Smooth muscle cell (in vitro differentiated cells): ENCODE measurements at regions not wholly inside any gene's neighbourhood (a gene's known extent, or its start where the extent isn't known, plus 50 kb on each side); places are given as distances from the start of the nearest gene placed in this dataset.

ENCODE experiments used
- DNase-seq: peaks from one replicate; lab custom pipeline; 2025; ENCODE audit not compliant: unreplicated experiment; lab: John Stamatoyannopoulos, UW
- H2AFZ ChIP-seq: fragments of 200-600 bp; sonication (generic); 2 replicates; pipeline ENCODE4 v1.6.0; 2016; ENCODE audit warnings: antibody characterized with exemption, low read depth, mild to moderate bottlenecking
- H3F3A ChIP-seq: fragments of 200-600 bp; sonication (generic); 2 replicates; pipeline ENCODE4 v1.6.0; 2017; ENCODE audit warnings: antibody characterized with exemption, low read depth
- H3K27ac ChIP-seq: fragments of 200-600 bp; sonication (generic); 2 replicates; pipeline ENCODE4 v1.5.1; 2016; ENCODE audit warnings: low read depth, mild to moderate bottlenecking
- H3K27me3 ChIP-seq: fragments of 200-600 bp; sonication (generic); 2 replicates; pipeline ENCODE4 v1.6.1; 2016; ENCODE audit warnings: low read depth, mild to moderate bottlenecking
- H3K36me3 ChIP-seq: fragments of 200-600 bp; sonication (generic); 2 replicates; pipeline ENCODE4 v1.5.1; 2016; ENCODE audit warnings: low read depth
- H3K4me1 ChIP-seq: fragments of 200-600 bp; sonication (generic); 2 replicates; pipeline ENCODE4 v1.5.1; 2016; ENCODE audit warnings: low read depth
- H3K4me2 ChIP-seq: fragments of 200-600 bp; sonication (generic); 2 replicates; pipeline ENCODE4 v1.6.0; 2016; ENCODE audit warnings: mild to moderate bottlenecking
- H3K4me3 ChIP-seq: fragments of 200-600 bp; sonication (generic); 2 replicates; pipeline ENCODE4 v1.5.1; 2016; ENCODE audit warnings: mild to moderate bottlenecking
- H3K79me2 ChIP-seq: fragments of 200-600 bp; sonication (generic); 2 replicates; pipeline ENCODE4 v1.6.0; 2016; ENCODE audit warnings: low read depth, mild to moderate bottlenecking
- H3K9ac ChIP-seq: fragments of 200-600 bp; sonication (generic); 2 replicates; pipeline ENCODE4 v1.6.0; 2016; ENCODE audit warnings: low read depth
- H3K9me3 ChIP-seq: fragments of 200-600 bp; sonication (generic); replicated peaks from 2 replicates; pipeline ENCODE4 v1.5.1; 2016; ENCODE audit warnings: low read depth
- H4K20me1 ChIP-seq: fragments of 200-600 bp; sonication (generic); 2 replicates; pipeline ENCODE4 v1.6.0; 2016; ENCODE audit warnings: low read depth
- CTCF ChIP-seq: fragments of 200-600 bp; sonication (generic); IDR thresholded peaks from 2 replicates; pipeline ENCODE4 v1.5.1; 2017; ENCODE audit warnings: borderline replicate concordance, mild to moderate bottlenecking, antibody characterized with exemption; ENCODE audit not compliant: insufficient read depth, poor library complexity, severe bottlenecking
- WGBS: methylation state at CpG from one replicate; pipeline ENCODE4 v1.1.7; 2016; ENCODE audit warnings: low lambda C conversion rate; 5-methylcytosine and 5-hydroxymethylcytosine counted together

GRCh38 chr1:162922201-162922600, 61.2 kb upstream of the CCDC190 start:
- no peaks in the 10 kb centered on the region for H3K27me3 ChIP-seq
- no peaks in the 10 kb centered on the region for H3K79me2 ChIP-seq
- H4K20me1 ChIP-seq: no peaks in the 10 kb centered on the region
- no peak overlapping the region for H3K27ac ChIP-seq
- H3K4me3 ChIP-seq: no peak overlapping the region
- peaks cover 5% of the 10 kb centered on the region for H3K4me1 ChIP-seq
- TF ChIP-seq CTCF: no peak
- DNase-seq: no peak
- H3F3A ChIP-seq: peaks cover 16% of the 10 kb centered on the region
- H3K36me3 ChIP-seq: no peaks in the 10 kb centered on the region
- H3K9ac ChIP-seq: no peak overlapping the region
- no peaks in the 10 kb centered on the region for H3K9me3 ChIP-seq
- 75% methylated on average over 2 of the region's 2 CpGs for WGBS
- no peak overlapping the region for H2AFZ ChIP-seq
- no peak overlapping the region for H3K4me2 ChIP-seq

GRCh38 chr1:162921311-162921710, 60.3 kb upstream of the CCDC190 start:
- H3K79me2 ChIP-seq: no peaks in the 10 kb centered on the region
- H3K36me3 ChIP-seq: no peaks in the 10 kb centered on the region
- H4K20me1 ChIP-seq: no peaks in the 10 kb centered on the region
- H3K27ac ChIP-seq: no peak overlapping the region
- DNase-seq: no peak
- no peaks in the 10 kb centered on the region for H3K9me3 ChIP-seq
- no peak overlapping the region for H3K9ac ChIP-seq
- no peak overlapping the region for H2AFZ ChIP-seq
- peaks cover 5% of the 10 kb centered on the region for H3K4me1 ChIP-seq
- H3F3A ChIP-seq: peaks cover 21% of the 10 kb centered on the region
- H3K4me3 ChIP-seq: no peak overlapping the region
- TF ChIP-seq CTCF: no peak
- H3K27me3 ChIP-seq: no peaks in the 10 kb centered on the region
- 94% methylated on average over 3 of the region's 3 CpGs for WGBS
- H3K4me2 ChIP-seq: no peak overlapping the region

- Histone ChIP-seq H3K4me3 (no peak overlapping the region), H3K9ac (no peak overlapping the region), H3K27me3 (no peaks in the 10 kb centered on the region), H3F3A (peaks cover 21% of the 10 kb centered on the region), H4K20me1 (no peaks in the 10 kb centered on the region), H3K79me2 (no peaks in the 10 kb centered on the region), H3K27ac (no peak overlapping the region), H3K4me1 (peaks cover 5% of the 10 kb centered on the region), H3K9me3 (no peaks in the 10 kb centered on the region), H2AFZ (peak overlapping the region; percentile 82), H3K36me3 (no peaks in the 10 kb centered on the region), H3K4me2 (peak overlapping the region; percentile 57)
- no peak for DNase-seq
- no peak for TF ChIP-seq CTCF
- WGBS: 71% methylated on average over 6 of the region's 6 CpGs
Observed at GRCh38 chr1:162919034-162919433, 58.1 kb upstream of the CCDC190 start.

- no peak overlapping the region for H3K4me3 ChIP-seq
- H3K79me2 ChIP-seq: no peaks in the 10 kb centered on the region
- no peak for DNase-seq
- 12% methylated on average over 8 of the region's 8 CpGs for WGBS
- peaks cover 5% of the 10 kb centered on the region for H3K4me1 ChIP-seq
- H3K27me3 ChIP-seq: no peaks in the 10 kb centered on the region
- H3K9me3 ChIP-seq: no peaks in the 10 kb centered on the region
- H3K36me3 ChIP-seq: no peaks in the 10 kb centered on the region
- peak overlapping the region; percentile 57 for H3K4me2 ChIP-seq
- peaks cover 21% of the 10 kb centered on the region for H3F3A ChIP-seq
- H2AFZ ChIP-seq: peak overlapping the region; percentile 82
- H3K27ac ChIP-seq: peak overlapping the region; percentile 67
- H4K20me1 ChIP-seq: no peaks in the 10 kb centered on the region
- TF ChIP-seq CTCF: no peak
- H3K9ac ChIP-seq: no peak overlapping the region
Observed at GRCh38 chr1:162918151-162918754, 57.3 kb upstream of the CCDC190 start.
